ENCODE measurements at regions not wholly inside any gene's neighbourhood (a gene's known extent, or its start where the extent isn't known, plus 50 kb on each side); places are given as distances from the start of the nearest gene placed in this dataset.

DNA sequence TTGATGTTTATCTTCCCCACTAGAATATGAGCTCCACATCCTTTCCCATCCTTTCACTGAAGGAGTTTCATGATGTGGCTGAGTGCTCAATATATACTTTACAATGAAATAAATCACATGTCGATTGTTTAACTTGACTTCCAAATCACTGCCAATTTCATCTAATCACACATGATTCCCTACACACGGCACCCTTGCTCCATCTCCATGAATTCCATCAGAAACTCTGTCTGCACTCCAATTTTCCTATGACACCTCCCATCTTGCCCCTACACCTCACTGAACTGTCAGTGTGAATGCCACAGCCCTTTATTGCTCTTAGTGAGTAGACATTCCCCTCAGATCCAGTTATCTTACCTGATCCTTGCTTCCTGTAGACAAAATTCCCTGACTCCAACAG is 366.0 kb downstream of the CMPK2 start:
- TF ChIP-seq, protein P1, sequence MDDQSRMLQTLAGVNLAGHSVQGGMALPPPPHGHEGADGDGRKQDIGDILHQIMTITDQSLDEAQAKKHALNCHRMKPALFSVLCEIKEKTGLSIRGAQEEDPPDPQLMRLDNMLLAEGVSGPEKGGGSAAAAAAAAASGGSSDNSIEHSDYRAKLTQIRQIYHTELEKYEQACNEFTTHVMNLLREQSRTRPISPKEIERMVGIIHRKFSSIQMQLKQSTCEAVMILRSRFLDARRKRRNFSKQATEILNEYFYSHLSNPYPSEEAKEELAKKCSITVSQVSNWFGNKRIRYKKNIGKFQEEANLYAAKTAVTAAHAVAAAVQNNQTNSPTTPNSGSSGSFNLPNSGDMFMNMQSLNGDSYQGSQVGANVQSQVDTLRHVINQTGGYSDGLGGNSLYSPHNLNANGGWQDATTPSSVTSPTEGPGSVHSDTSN (CRISPR knock-in tag; IDR thresholded peaks at IDR 0.05; ENCODE audit: borderline replicate concordance): no peak
- TF ChIP-seq CBFB (CRISPR knock-in tag; IDR thresholded peaks at IDR 0.05) (no peak), POLR2A (IDR thresholded peaks at IDR 0.05; ENCODE audit: insufficient read depth in 1 of 2, low read depth in 2 of 2, low read length in 2 of 2) (no peak)
- TF ChIP-seq, protein P2, sequence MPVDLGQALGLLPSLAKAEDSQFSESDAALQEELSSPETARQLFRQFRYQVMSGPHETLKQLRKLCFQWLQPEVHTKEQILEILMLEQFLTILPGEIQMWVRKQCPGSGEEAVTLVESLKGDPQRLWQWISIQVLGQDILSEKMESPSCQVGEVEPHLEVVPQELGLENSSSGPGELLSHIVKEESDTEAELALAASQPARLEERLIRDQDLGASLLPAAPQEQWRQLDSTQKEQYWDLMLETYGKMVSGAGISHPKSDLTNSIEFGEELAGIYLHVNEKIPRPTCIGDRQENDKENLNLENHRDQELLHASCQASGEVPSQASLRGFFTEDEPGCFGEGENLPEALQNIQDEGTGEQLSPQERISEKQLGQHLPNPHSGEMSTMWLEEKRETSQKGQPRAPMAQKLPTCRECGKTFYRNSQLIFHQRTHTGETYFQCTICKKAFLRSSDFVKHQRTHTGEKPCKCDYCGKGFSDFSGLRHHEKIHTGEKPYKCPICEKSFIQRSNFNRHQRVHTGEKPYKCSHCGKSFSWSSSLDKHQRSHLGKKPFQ (CRISPR knock-in tag; IDR thresholded peaks at IDR 0.05; ENCODE audit: insufficient replicate concordance): no peak

All from HepG2 (cell line).